Liver (tissue), 3 donors: ENCODE measurements at regions not wholly inside any gene's neighbourhood (a gene's known extent, or its start where the extent isn't known, plus 50 kb on each side); places are given as distances from the start of the nearest gene placed in this dataset.

Experiments used
- CTCF ChIP-seq: fragments of 150-350 bp; IDR thresholded peaks from 2 replicates; pipeline ENCODE4 v1.5.1; 2017; ENCODE audit warnings: improper control_type of control experiment, low read depth, low read length; ENCODE audit not compliant: missing input control
- RAD21 ChIP-seq, 2 donors: IDR thresholded peaks; 2 replicates each; pipeline ENCODE4 v1.6.1; 2016; ENCODE audit warnings: antibody characterized with exemption in 2 of 2, mild to moderate bottlenecking in 2 of 2
- YY1 ChIP-seq: IDR thresholded peaks from 2 replicates; pipeline ENCODE4 v1.6.1; 2016; ENCODE audit warnings: antibody characterized with exemption, mild to moderate bottlenecking
- donor health status: healthy.
- donor health status: healthy.

DNA sequence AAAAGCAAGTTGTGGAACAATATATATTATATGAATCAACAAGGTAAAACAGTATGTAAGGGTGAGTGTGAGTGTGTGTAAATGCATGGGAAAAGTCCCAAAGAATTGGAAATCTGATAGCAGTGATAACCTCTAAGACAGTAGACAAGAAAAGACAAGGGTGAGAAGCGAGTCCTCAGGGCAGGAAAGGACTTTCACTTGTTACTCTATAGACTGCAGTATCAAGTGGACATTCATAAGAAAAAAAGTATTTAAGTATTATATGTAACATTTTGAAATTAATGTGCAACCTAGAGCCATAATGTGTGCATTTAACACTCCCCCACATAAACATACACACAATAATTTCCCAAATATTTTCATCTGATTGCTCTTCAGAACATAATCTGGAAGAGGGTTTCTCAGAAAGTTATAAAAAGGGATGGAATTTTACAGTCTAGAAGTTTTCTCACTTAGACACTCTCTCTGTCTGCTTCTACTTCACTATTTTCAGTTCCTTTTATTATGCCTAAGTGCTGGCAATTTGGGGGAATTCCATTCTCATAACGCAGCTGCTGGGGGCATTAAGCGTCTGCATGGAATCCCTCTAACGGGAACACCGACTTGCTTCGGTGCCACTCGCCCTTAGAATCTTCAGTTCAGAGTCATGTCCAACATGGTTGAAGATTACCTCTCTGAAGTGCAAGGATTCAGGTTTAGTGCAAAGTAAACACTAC lies 50.0 kb upstream of the CDIN1 start:
- TF ChIP-seq CTCF (no peak), YY1 (no peak), RAD21 (IDR thresholded peaks at IDR 0.05) (no peak)
